Astrocyte (in vitro differentiated cells and primary cell): ENCODE measurements at regions not wholly inside any gene's neighbourhood (a gene's known extent, or its start where the extent isn't known, plus 50 kb on each side); places are given as distances from the start of the nearest gene placed in this dataset.

ENCODE experiments used
- CTCF ChIP-seq: IDR thresholded peaks from 2 replicates; pipeline ENCODE4 v1.5.1; 2011; ENCODE audit warnings: low read depth, mild to moderate bottlenecking, inconsistent platforms, low read length, moderate library complexity; ENCODE audit not compliant: insufficient read depth
- EZH2 ChIP-seq: IDR thresholded peaks from 2 replicates; pipeline ENCODE4 v1.6.1; 2012; ENCODE audit warnings: mild to moderate bottlenecking, low read length, inconsistent platforms; ENCODE audit not compliant: insufficient read depth

GRCh38 chr7:127478024-127478355 lies 85.5 kb upstream of the ZNF800 start:
- no peak for TF ChIP-seq EZH2
- peak; percentile 7 for TF ChIP-seq CTCF
